Memory B cell (primary cell): ENCODE measurements at regions not wholly inside any gene's neighbourhood (a gene's known extent, or its start where the extent isn't known, plus 50 kb on each side); places are given as distances from the start of the nearest gene placed in this dataset.

ENCODE experiments used
- ATAC-seq: fragments of 150-1000 bp; cut with Tn5 transposase; 2 replicates; pipeline ENCODE4 v1.10.0; 2021; ENCODE audit warnings: low read depth, mild to moderate bottlenecking, moderate library complexity
- DNase-seq, 2 donors: peaks; one replicate each; pipeline ENCODE4 v3.0.0; 2022; ENCODE audit warnings: low spot score in 2 of 2
- H3K27ac Mint-ChIP-seq: one replicate; pipeline ENCODE4 v1.8.0; 2022; ENCODE audit warnings: mild to moderate bottlenecking, moderate library complexity, mixed read lengths
- H3K27me3 Mint-ChIP-seq: one replicate; pipeline ENCODE4 v1.8.0; 2022; ENCODE audit warnings: mixed read lengths
- H3K36me3 Mint-ChIP-seq: one replicate; pipeline ENCODE4 v1.8.0; 2022; ENCODE audit warnings: mild to moderate bottlenecking, mixed read lengths
- H3K4me1 Mint-ChIP-seq: one replicate; pipeline ENCODE4 v1.8.0; 2022; ENCODE audit warnings: mixed read lengths
- H3K4me3 Mint-ChIP-seq: one replicate; pipeline ENCODE4 v1.8.0; 2022; ENCODE audit warnings: mild to moderate bottlenecking, moderate library complexity, mixed read lengths
- H3K9me3 Mint-ChIP-seq: one replicate; pipeline ENCODE4 v1.8.0; 2022; ENCODE audit warnings: mixed read lengths

DNA sequence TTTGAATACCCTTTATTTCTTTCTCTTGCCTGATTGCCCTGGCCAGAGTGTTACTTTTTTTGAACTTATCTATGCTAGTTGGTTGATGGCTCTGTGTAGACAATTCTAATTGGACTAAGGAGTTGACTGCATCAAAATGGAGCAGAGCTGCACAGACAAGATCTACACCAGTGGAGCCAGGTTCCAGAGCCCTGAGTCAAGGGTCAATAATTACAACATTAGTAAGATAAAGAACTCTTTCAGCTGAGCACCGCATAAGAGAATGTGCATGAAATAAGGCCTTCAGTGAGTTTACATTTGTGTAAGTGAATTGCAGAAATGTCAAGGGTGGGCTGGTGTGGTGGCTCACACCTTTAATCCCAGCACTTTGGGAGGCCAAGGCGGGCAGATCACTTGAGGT, 599.7 kb upstream of the TENM3 start:
- Mint-ChIP-seq H3K9me3 (peaks cover 4% of the 10 kb centered on the region), H3K27ac (no peak overlapping the region), H3K27me3 (no peaks in the 10 kb centered on the region), H3K4me3 (no peak overlapping the region), H3K36me3 (no peaks in the 10 kb centered on the region), H3K4me1 (no peaks in the 10 kb centered on the region)
- DNase-seq, result no peak
- no peak for ATAC-seq

GRCh38 chr4:181645489-181645888, 597.7 kb upstream of the TENM3 start:
- DNase-seq (no peak), ATAC-seq (no peak)
- Mint-ChIP-seq H3K36me3 (no peaks in the 10 kb centered on the region), H3K4me1 (no peaks in the 10 kb centered on the region), H3K27me3 (no peaks in the 10 kb centered on the region), H3K9me3 (peaks cover 7% of the 10 kb centered on the region), H3K4me3 (no peak overlapping the region), H3K27ac (no peak overlapping the region)

GRCh38 chr4:181646864-181647263, 596.3 kb upstream of the TENM3 start:
- Mint-ChIP-seq H3K27me3 (no peaks in the 10 kb centered on the region), H3K4me3 (no peak overlapping the region), H3K27ac (no peak overlapping the region), H3K4me1 (no peaks in the 10 kb centered on the region), H3K36me3 (no peaks in the 10 kb centered on the region), H3K9me3 (peaks cover 7% of the 10 kb centered on the region)
- DNase-seq, result no peak
- no peak for ATAC-seq

- H3K36me3 Mint-ChIP-seq, result no peaks in the 10 kb centered on the region
- DNase-seq (no peak), ATAC-seq (no peak)
- no peak overlapping the region for H3K4me3 Mint-ChIP-seq
- no peaks in the 10 kb centered on the region for H3K27me3 Mint-ChIP-seq
- peaks cover 8% of the 10 kb centered on the region for H3K9me3 Mint-ChIP-seq
- no peak overlapping the region for H3K27ac Mint-ChIP-seq
- no peaks in the 10 kb centered on the region for H3K4me1 Mint-ChIP-seq
Observed at GRCh38 chr4:181647396-181648147, 595.6 kb upstream of the TENM3 start.

GRCh38 chr4:181650033-181650825, 593.0 kb upstream of the TENM3 start:
- no peak for DNase-seq
- Mint-ChIP-seq H3K4me3 (no peak overlapping the region), H3K27ac (no peak overlapping the region), H3K4me1 (no peaks in the 10 kb centered on the region), H3K27me3 (no peaks in the 10 kb centered on the region), H3K36me3 (no peaks in the 10 kb centered on the region), H3K9me3 (peaks cover 13% of the 10 kb centered on the region)
- no peak for ATAC-seq

- H3K9me3 Mint-ChIP-seq, result peaks cover 15% of the 10 kb centered on the region
- no peak overlapping the region for H3K4me3 Mint-ChIP-seq
- DNase-seq (no peak), ATAC-seq (no peak)
- H3K36me3 Mint-ChIP-seq, result no peaks in the 10 kb centered on the region
- no peak overlapping the region for H3K27ac Mint-ChIP-seq
- no peaks in the 10 kb centered on the region for H3K27me3 Mint-ChIP-seq
- H3K4me1 Mint-ChIP-seq, result no peaks in the 10 kb centered on the region
Observed at GRCh38 chr4:181656748-181657147, 586.5 kb upstream of the TENM3 start.

GRCh38 chr4:181659202-181659601, 584.0 kb upstream of the TENM3 start:
- no peak for ATAC-seq
- H3K4me1 Mint-ChIP-seq, result no peaks in the 10 kb centered on the region
- peaks cover 11% of the 10 kb centered on the region for H3K9me3 Mint-ChIP-seq
- no peak overlapping the region for H3K27ac Mint-ChIP-seq
- DNase-seq, result no peak
- no peaks in the 10 kb centered on the region for H3K27me3 Mint-ChIP-seq
- no peaks in the 10 kb centered on the region for H3K36me3 Mint-ChIP-seq
- H3K4me3 Mint-ChIP-seq, result no peak overlapping the region

GRCh38 chr4:181659876-181660275, 583.3 kb upstream of the TENM3 start:
- Mint-ChIP-seq H3K36me3 (no peaks in the 10 kb centered on the region), H3K9me3 (peaks cover 9% of the 10 kb centered on the region), H3K27ac (no peak overlapping the region), H3K4me3 (no peak overlapping the region), H3K27me3 (no peaks in the 10 kb centered on the region), H3K4me1 (no peaks in the 10 kb centered on the region)
- no peak for ATAC-seq
- DNase-seq, result no peak

GRCh38 chr4:181661090-181661489, 582.1 kb upstream of the TENM3 start:
- ATAC-seq (no peak), DNase-seq (no peak)
- no peaks in the 10 kb centered on the region for H3K4me1 Mint-ChIP-seq
- H3K36me3 Mint-ChIP-seq, result no peaks in the 10 kb centered on the region
- no peak overlapping the region for H3K4me3 Mint-ChIP-seq
- no peaks in the 10 kb centered on the region for H3K27me3 Mint-ChIP-seq
- H3K9me3 Mint-ChIP-seq, result peaks cover 5% of the 10 kb centered on the region
- H3K27ac Mint-ChIP-seq, result no peak overlapping the region

GRCh38 chr4:181661923-181662322, 581.3 kb upstream of the TENM3 start:
- ATAC-seq, result no peak
- Mint-ChIP-seq H3K4me1 (no peaks in the 10 kb centered on the region), H3K36me3 (no peaks in the 10 kb centered on the region), H3K27me3 (no peaks in the 10 kb centered on the region), H3K27ac (no peak overlapping the region), H3K4me3 (no peak overlapping the region), H3K9me3 (no peaks in the 10 kb centered on the region)
- DNase-seq, result no peak

- H3K36me3 Mint-ChIP-seq, result no peaks in the 10 kb centered on the region
- no peak overlapping the region for H3K27ac Mint-ChIP-seq
- ATAC-seq (no peak), DNase-seq (no peak)
- H3K4me3 Mint-ChIP-seq, result no peak overlapping the region
- H3K27me3 Mint-ChIP-seq, result no peaks in the 10 kb centered on the region
- H3K9me3 Mint-ChIP-seq, result no peaks in the 10 kb centered on the region
- no peaks in the 10 kb centered on the region for H3K4me1 Mint-ChIP-seq
Observed at GRCh38 chr4:181662383-181662782, 580.8 kb upstream of the TENM3 start.

GRCh38 chr4:181670506-181670905, 572.7 kb upstream of the TENM3 start:
- ATAC-seq, result no peak
- H3K36me3 Mint-ChIP-seq, result no peaks in the 10 kb centered on the region
- H3K9me3 Mint-ChIP-seq, result peaks cover 3% of the 10 kb centered on the region
- H3K27ac Mint-ChIP-seq, result no peak overlapping the region
- no peaks in the 10 kb centered on the region for H3K4me1 Mint-ChIP-seq
- no peak for DNase-seq
- no peaks in the 10 kb centered on the region for H3K27me3 Mint-ChIP-seq
- H3K4me3 Mint-ChIP-seq, result no peak overlapping the region

DNA sequence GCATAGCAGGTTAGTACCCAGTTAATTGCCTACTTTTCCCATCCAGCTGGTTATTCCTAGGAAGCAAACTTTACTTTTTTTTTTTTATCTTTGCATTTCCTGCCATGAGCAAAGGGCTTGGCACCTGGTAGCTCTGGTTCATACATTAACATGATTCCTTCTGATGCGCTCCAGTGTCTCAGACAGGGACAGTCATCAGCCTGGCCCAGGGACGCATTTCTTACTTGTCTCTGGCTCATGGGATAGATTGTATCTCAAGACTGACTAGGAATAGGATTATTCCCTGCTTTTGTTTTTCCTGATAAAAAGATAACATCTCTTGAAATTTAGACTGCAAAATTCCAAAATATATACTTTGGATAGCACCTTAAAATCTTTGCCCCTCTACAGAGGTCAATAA, 571.5 kb upstream of the TENM3 start:
- H3K36me3 Mint-ChIP-seq, result no peaks in the 10 kb centered on the region
- no peak overlapping the region for H3K27ac Mint-ChIP-seq
- peaks cover 3% of the 10 kb centered on the region for H3K9me3 Mint-ChIP-seq
- no peaks in the 10 kb centered on the region for H3K4me1 Mint-ChIP-seq
- no peaks in the 10 kb centered on the region for H3K27me3 Mint-ChIP-seq
- DNase-seq (no peak), ATAC-seq (no peak)
- no peak overlapping the region for H3K4me3 Mint-ChIP-seq

DNA sequence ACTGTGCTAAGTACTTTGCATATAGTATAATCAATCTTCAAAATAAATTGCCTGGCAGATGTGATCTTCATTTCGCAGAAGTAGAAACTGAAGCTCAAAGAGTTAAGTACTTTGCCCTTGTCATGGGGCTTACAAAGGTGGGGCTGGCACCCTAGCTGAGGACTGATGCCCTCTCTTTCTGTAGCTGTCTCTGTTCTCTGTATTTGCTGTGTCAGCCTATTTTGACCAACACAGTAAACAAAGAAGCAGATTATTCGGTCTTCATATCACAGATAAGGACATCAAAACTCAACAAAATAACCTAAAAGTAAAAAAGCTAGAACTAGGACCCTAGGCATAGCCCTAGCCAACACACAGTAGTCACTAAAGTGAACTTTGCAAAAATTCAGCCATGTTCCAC, 570.5 kb upstream of the TENM3 start:
- H3K4me1 Mint-ChIP-seq, result no peaks in the 10 kb centered on the region
- DNase-seq (no peak), ATAC-seq (no peak)
- H3K4me3 Mint-ChIP-seq, result no peak overlapping the region
- peaks cover 3% of the 10 kb centered on the region for H3K9me3 Mint-ChIP-seq
- H3K27ac Mint-ChIP-seq, result no peak overlapping the region
- no peaks in the 10 kb centered on the region for H3K27me3 Mint-ChIP-seq
- H3K36me3 Mint-ChIP-seq, result no peaks in the 10 kb centered on the region
